ENCODE measurements at regions not wholly inside any gene's neighbourhood (a gene's known extent, or its start where the extent isn't known, plus 50 kb on each side); places are given as distances from the start of the nearest gene placed in this dataset.

DNA sequence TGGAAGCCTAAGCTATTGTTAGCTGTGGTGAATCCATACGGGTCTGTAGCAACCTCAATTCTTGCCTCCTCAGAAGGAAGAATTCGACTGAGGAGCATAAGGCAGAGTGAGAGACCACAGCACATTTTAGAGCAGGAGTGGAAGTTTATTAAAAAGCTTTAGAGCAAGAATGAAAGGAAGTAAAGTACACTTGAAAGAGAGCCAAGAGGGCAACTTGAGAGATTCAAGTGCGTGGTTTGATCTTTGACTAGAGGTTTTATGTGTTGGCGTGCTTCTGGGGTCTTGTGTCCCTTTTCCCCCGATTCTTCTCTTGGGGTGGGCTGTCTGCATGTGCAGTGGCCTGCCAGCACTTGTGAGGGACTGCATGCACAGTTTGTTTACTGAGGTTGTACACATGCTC lies 880.6 kb upstream of the INTU start:
- TF ChIP-seq, protein P1, sequence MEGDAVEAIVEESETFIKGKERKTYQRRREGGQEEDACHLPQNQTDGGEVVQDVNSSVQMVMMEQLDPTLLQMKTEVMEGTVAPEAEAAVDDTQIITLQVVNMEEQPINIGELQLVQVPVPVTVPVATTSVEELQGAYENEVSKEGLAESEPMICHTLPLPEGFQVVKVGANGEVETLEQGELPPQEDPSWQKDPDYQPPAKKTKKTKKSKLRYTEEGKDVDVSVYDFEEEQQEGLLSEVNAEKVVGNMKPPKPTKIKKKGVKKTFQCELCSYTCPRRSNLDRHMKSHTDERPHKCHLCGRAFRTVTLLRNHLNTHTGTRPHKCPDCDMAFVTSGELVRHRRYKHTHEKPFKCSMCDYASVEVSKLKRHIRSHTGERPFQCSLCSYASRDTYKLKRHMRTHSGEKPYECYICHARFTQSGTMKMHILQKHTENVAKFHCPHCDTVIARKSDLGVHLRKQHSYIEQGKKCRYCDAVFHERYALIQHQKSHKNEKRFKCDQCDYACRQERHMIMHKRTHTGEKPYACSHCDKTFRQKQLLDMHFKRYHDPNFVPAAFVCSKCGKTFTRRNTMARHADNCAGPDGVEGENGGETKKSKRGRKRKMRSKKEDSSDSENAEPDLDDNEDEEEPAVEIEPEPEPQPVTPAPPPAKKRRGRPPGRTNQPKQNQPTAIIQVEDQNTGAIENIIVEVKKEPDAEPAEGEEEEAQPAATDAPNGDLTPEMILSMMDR (IDR thresholded peaks at IDR 0.05): no peak

DNA sequence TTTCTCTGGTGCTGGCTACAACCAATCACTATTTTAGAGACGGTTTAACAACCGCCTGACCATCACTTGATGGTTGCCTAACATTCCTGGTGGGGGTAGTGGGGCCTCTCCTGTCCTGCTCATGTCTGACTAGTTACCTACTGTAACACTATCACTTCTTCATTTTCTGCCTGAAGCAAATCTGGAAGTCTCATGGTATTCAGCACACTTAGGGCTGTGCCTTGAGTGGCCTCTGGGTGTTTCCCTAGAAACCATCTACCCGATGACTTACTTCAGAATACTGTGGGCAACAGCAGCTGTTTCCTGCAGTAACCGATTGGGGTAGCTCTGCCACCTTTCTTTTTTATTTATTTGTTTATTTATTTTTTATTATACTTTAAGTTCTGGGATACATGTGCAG lies 880.1 kb upstream of the INTU start:
- TF ChIP-seq, protein P1 (IDR thresholded peaks at IDR 0.05): no peak

DNA sequence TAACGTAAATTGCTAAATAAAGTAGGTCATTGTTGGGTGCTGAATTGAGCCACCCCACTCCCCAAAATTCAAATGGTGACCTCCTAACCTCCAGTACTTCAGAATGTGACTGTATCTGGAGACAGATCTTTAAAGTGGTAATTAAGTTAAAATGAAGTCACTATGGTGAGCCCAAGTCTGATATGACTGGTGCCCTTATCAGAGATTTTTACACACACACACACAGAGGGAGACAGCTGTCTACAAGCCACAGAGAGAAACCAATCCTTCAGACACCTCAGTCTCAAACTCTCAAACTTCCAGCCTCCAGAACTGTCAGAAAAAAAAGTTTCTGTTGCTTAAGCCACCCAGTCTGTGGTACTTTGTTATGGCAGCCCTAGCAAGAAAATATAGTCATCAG lies 879.2 kb upstream of the INTU start:
- TF ChIP-seq, protein P1 (IDR thresholded peaks at IDR 0.05): no peak

DNA sequence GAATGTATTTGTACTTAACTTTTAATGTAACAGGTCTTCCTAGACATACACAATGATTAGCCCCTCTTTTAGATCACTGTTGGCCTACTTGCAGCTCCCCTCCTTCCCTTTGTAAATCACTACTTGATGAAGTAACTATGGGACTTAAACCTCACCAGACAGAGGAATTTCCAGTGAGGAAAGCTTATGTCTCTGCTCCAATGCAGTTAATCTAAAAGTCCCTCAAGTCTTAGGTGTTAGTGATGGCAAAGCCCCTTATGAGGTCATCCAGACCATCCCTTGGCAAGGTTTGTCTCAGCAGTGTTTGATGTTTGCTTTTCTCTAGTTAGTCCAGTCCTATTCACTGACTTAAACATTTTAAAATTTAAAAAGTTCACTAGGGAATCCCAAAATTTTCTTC lies 877.3 kb upstream of the INTU start:
- TF ChIP-seq, protein P1 (IDR thresholded peaks at IDR 0.05): no peak

DNA sequence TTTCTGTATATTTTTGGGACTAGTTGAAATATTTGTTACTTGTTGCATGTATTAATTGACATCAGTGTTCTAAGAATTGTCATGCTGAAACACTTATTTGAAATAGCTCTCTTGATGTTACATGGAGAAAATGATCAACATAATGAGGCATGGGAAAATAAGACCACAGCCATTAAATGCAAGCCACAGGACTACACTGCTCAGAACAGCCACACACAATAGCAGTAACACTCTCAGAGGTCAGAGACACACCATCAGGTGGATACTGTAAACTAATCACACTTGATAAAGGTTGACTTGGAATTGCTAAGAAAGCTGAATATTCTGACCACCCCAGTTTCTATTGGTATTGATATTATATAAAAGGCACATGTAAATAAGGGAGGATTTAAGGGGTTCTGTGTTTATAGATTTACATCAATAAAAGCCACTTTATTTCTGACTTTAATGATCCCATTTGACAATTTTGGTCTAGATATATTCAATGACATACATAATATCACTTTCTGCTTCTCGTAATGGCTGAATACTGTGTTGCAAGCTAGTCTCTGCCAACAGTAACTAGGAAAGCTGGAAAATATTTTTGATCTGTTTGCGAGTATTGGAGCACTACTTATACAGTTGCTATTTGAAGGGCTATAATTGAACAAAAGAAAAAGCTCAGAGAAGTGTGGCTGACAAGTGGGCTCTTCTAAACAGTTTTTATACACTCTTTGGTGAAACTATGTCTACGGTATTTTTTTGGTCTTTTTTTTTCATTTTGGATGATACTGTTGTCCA lies 876.5 kb upstream of the INTU start:
- TF ChIP-seq, protein P1 (IDR thresholded peaks at IDR 0.05): no peak

DNA sequence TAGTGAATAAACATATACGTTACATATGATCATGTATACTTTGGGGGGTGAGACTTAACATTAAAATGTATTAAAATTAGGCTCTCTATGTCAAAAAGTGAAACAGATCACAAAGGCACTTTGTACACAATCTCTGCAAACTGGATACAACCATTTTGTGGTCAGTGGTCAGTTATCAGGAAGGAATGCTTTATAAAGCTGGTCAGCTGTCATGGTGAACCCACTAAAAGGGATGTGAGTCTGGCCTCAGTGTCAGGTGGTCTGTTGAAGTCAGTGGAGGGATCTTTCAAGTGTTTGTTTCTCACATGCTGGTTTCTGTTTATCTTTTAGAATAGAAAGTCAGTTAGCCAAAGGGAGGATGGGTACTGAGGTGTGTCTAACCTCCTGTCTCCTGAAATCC lies 875.5 kb upstream of the INTU start:
- TF ChIP-seq, protein P1 (IDR thresholded peaks at IDR 0.05): no peak

DNA sequence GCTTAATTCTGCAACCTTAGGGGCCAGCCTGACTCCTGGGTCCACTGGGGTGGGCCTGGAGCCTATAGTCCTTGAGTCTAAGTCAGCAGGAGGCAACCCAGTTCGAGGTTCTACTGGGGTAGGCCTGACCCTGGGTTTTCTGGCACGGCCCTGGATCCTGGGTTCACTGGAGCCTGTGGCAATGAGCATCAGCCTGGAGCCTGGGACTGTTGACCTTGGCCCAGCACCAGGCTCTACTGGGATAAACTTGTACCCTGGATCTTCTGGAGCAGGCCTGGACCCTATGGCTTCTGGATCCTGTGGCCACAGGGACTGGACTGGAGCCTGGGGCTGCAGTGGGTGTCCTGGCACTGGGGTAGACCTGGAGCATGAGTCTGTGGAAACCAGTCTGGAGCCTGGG lies 874.3 kb upstream of the INTU start:
- TF ChIP-seq, protein P1 (IDR thresholded peaks at IDR 0.05): no peak
